Esophagus (tissue), 2 donors: ENCODE measurements at regions not wholly inside any gene's neighbourhood (a gene's known extent, or its start where the extent isn't known, plus 50 kb on each side); places are given as distances from the start of the nearest gene placed in this dataset.

Experiments
- H3K27ac ChIP-seq, 2 donors: one replicate each; pipeline ENCODE4 v1.5.1; 2013; ENCODE audit warnings: low read depth in 2 of 2, mild to moderate bottlenecking in 2 of 2, inconsistent platforms in 1 of 2, low read length in 1 of 2, moderate library complexity in 1 of 2
- H3K27me3 ChIP-seq, 2 donors: one replicate each; pipeline ENCODE4 v1.6.1; 2013; ENCODE audit warnings: low read length in 2 of 2, control low read depth in 1 of 2, mild to moderate bottlenecking in 1 of 2; ENCODE audit not compliant: insufficient read depth in 2 of 2, control insufficient read depth in 1 of 2
- H3K36me3 ChIP-seq, 2 donors: one replicate each; pipeline ENCODE4 v1.6.1; 2013; ENCODE audit warnings: low read length in 1 of 2; ENCODE audit not compliant: control insufficient read depth in 2 of 2, insufficient read depth in 2 of 2
- H3K4me1 ChIP-seq, 2 donors: one replicate each; pipeline ENCODE4 v1.6.1; 2013; ENCODE audit warnings: low read length in 1 of 2; ENCODE audit not compliant: control insufficient read depth in 2 of 2, insufficient read depth in 2 of 2
- H3K4me3 ChIP-seq, 2 donors: one replicate each; pipeline ENCODE4 v1.5.1; 2013; ENCODE audit warnings: low read length in 2 of 2, mild to moderate bottlenecking in 2 of 2, low read depth in 1 of 2, moderate library complexity in 1 of 2
- H3K9me3 ChIP-seq, 2 donors: one replicate each; pipeline ENCODE4 v1.6.1; 2013; ENCODE audit warnings: mild to moderate bottlenecking in 2 of 2, low read depth in 1 of 2, low read length in 1 of 2, moderate library complexity in 1 of 2; ENCODE audit not compliant: control insufficient read depth in 2 of 2, insufficient read depth in 1 of 2
- WGBS, 2 donors: extraction: QIAGEN DNeasy Blood & Tissue Kit; methylation state at CpG; one replicate each; pipeline ENCODE4 v1.1.7; 2013; 5-methylcytosine and 5-hydroxymethylcytosine counted together
- donor health status: healthy with polysubstance abuse.
- donor health status: Bipolar disorder and iron deficiency.

GRCh38 chr3:72421126-72421525 is 427.1 kb downstream of the SHQ1 start:
- H3K4me3 ChIP-seq: no peak overlapping the region
- no peaks in the 10 kb centered on the region for H3K9me3 ChIP-seq
- no peak overlapping the region for H3K27ac ChIP-seq
- WGBS, 2 donors: 95 to 97% methylated on average over 3 of the region's 3 CpGs
- no peaks in the 10 kb centered on the region for H3K4me1 ChIP-seq
- H3K36me3 ChIP-seq: no peaks in the 10 kb centered on the region
- H3K27me3 ChIP-seq: no peaks in the 10 kb centered on the region

- Histone ChIP-seq H3K4me3 (no peak overlapping the region), H3K9me3 (no peaks in the 10 kb centered on the region), H3K27me3 (no peaks in the 10 kb centered on the region), H3K27ac (no peak overlapping the region), H3K4me1 (no peaks in the 10 kb centered on the region), H3K36me3 (no peaks in the 10 kb centered on the region)
- 89 to 91% methylated on average over 8 of the region's 8 CpGs for WGBS, 2 donors
These were observed 429.4 kb downstream of the SHQ1 start for GRCh38 chr3:72418856-72419255.

DNA sequence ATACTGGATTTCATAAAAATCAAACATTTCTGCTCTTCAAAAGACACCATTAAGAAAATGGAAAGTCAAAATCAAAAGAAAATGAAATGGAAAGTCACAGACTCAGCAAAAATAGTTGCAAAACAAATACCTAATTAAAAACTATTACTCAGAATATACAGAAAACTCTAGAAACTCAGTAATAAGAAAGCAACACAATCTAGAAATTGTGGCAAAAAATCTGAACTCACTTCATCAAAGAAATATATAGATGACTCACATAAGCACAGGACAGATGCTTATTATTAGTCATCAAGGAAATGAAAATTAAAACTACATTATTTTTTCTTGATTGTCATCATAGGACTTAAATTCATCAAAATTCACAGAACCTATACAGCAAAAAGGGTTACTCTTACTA is 430.0 kb downstream of the SHQ1 start:
- Histone ChIP-seq H3K27ac (no peak overlapping the region), H3K4me1 (no peaks in the 10 kb centered on the region), H3K9me3 (no peaks in the 10 kb centered on the region), H3K27me3 (no peaks in the 10 kb centered on the region), H3K36me3 (no peaks in the 10 kb centered on the region), H3K4me3 (no peak overlapping the region)

- WGBS, 2 donors: 59 to 65% methylated on average over 3 of the region's 3 CpGs
- H3K27me3 ChIP-seq: no peaks in the 10 kb centered on the region
- no peaks in the 10 kb centered on the region for H3K9me3 ChIP-seq
- no peaks in the 10 kb centered on the region for H3K36me3 ChIP-seq
- no peaks in the 10 kb centered on the region for H3K4me1 ChIP-seq
- no peak overlapping the region for H3K4me3 ChIP-seq
- H3K27ac ChIP-seq: no peak overlapping the region
These were observed 433.7 kb downstream of the SHQ1 start for GRCh38 chr3:72414481-72415016.

DNA sequence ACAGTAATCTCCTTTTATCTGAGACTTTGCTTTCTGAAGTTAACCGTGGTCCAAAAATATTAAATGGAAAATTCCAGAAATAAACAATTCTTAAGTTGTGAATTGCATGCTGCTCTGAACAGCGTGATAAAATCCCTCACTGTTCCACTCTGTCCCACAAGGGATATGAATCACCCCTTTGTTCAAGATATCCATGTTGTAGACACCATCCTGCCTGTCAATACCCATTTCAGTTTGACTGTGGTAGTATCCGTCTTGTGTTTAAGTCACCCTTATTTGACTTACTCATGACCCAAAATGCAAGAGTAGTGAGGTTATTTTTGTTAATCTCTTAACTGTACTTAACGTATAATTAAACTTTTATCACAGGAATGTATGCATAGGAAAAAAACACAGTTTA is 435.0 kb downstream of the SHQ1 start:
- H3K4me1 ChIP-seq: no peaks in the 10 kb centered on the region
- H3K9me3 ChIP-seq: no peaks in the 10 kb centered on the region
- no peak overlapping the region for H3K4me3 ChIP-seq
- no peak overlapping the region for H3K27ac ChIP-seq
- no peaks in the 10 kb centered on the region for H3K36me3 ChIP-seq
- no peaks in the 10 kb centered on the region for H3K27me3 ChIP-seq
- 62 to 66% methylated on average over 4 of the region's 4 CpGs for WGBS, 2 donors

GRCh38 chr3:72412340-72412956 is 435.8 kb downstream of the SHQ1 start:
- 94% methylated on average over 5 of the region's 5 CpGs for WGBS, 2 donors
- Histone ChIP-seq H3K4me3 (no peak overlapping the region), H3K4me1 (no peaks in the 10 kb centered on the region), H3K36me3 (no peaks in the 10 kb centered on the region), H3K27ac (no peak overlapping the region), H3K9me3 (no peaks in the 10 kb centered on the region), H3K27me3 (no peaks in the 10 kb centered on the region)

GRCh38 chr3:72411843-72412242 is 436.4 kb downstream of the SHQ1 start:
- H3K9me3 ChIP-seq: no peaks in the 10 kb centered on the region
- H3K36me3 ChIP-seq: no peaks in the 10 kb centered on the region
- no peak overlapping the region for H3K4me3 ChIP-seq
- no peaks in the 10 kb centered on the region for H3K4me1 ChIP-seq
- no peak overlapping the region for H3K27ac ChIP-seq
- WGBS, 2 donors: 71 to 87% methylated on average over 1 of the region's 1 CpG
- no peaks in the 10 kb centered on the region for H3K27me3 ChIP-seq

DNA sequence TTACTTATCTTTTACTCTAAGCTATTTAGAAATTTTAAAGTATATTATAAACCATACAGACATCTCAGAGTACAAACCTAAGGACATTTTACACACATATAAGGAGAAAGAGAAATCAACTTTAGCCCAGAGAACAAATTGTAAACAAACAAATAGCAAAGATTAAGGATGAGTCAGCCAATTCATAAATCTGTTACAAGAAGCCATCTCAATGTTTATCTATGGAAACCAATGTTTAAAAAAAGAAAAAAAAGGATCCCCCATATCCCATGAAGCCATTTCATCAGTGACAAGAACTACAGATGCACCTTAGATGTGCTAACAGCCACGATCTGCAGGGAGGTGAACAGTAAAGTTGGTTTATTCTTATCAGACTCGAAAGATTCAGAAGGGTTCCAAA is 437.1 kb downstream of the SHQ1 start:
- H3K27ac ChIP-seq: no peak overlapping the region
- H3K27me3 ChIP-seq: no peaks in the 10 kb centered on the region
- WGBS, 2 donors: 73 to 75% methylated on average over 2 of the region's 2 CpGs
- H3K4me3 ChIP-seq: no peak overlapping the region
- no peaks in the 10 kb centered on the region for H3K4me1 ChIP-seq
- H3K9me3 ChIP-seq: no peaks in the 10 kb centered on the region
- H3K36me3 ChIP-seq: no peaks in the 10 kb centered on the region

GRCh38 chr3:72408983-72409779 is 439.1 kb downstream of the SHQ1 start:
- peaks cover 0 to 2% of the 10 kb centered on the region in 2 donors for H3K4me1 ChIP-seq

GRCh38 chr3:72407766-72408165 is 440.5 kb downstream of the SHQ1 start:
- H3K27ac ChIP-seq: no peak overlapping the region
- H3K27me3 ChIP-seq: no peaks in the 10 kb centered on the region
- peaks cover 0 to 2% of the 10 kb centered on the region in 2 donors for H3K4me1 ChIP-seq
- H3K4me3 ChIP-seq: no peak overlapping the region
- 70 to 72% methylated on average over 6 of the region's 6 CpGs for WGBS, 2 donors
- H3K9me3 ChIP-seq: no peaks in the 10 kb centered on the region
- H3K36me3 ChIP-seq: no peaks in the 10 kb centered on the region

More at GRCh38 chr3:72408983-72409779, 439.1 kb downstream of the SHQ1 start:
- 85 to 88% methylated on average over 5 of the region's 5 CpGs for WGBS, 2 donors
- Histone ChIP-seq H3K9me3 (no peaks in the 10 kb centered on the region), H3K27ac (no peak overlapping the region), H3K27me3 (no peaks in the 10 kb centered on the region), H3K4me3 (no peak overlapping the region), H3K36me3 (no peaks in the 10 kb centered on the region)
